ENCODE measurements at regions not wholly inside any gene's neighbourhood (a gene's known extent, or its start where the extent isn't known, plus 50 kb on each side); places are given as distances from the start of the nearest gene placed in this dataset.

DNA sequence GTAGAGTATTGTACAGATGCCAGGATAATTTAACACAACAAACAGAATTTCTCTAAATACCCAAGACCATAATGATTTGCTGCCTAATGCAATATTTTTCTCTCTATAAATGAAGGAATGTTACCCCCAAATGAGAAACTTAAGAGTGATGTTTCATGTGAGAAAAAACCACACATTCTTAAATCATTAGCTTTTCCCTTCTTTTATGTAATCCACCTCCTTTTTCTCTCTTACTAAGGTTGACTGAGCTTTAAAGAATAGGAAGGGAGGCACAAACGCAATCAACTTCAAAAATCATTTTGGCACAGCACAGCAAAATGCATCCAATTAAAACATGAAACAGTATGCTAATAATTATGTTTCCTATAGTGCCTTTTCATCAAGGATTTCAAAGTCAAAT, 698.1 kb upstream of the CDH2 start:
- no peaks in the 10 kb centered on the region for H3K36me3 ChIP-seq (ENCODE audit: insufficient read depth, low read length)
- no peak overlapping the region for H2AFZ ChIP-seq (ENCODE audit: low read length)
- no peak overlapping the region for H3K4me3 ChIP-seq (ENCODE audit: low read length, poor library complexity, severe bottlenecking)

DNA sequence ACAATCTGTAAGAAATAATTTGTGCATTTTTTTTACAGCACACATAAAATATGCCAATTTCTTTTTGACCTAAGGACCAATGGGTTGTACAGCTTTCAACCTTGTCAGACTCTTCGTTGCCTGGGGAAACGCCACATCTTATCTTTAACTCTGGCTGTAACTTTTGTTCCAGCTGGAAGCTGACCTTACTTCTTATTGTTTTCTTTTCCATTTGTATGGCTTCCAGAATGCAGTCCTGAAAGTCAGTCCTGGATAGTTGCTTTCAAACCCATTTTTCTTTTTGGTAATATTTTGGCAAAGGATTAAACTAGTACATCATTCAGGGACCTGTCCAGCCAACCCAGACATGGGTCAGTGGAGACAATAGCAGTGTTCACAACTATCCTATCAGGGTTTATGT, 686.5 kb upstream of the CDH2 start:
- TF ChIP-seq, protein P1, sequence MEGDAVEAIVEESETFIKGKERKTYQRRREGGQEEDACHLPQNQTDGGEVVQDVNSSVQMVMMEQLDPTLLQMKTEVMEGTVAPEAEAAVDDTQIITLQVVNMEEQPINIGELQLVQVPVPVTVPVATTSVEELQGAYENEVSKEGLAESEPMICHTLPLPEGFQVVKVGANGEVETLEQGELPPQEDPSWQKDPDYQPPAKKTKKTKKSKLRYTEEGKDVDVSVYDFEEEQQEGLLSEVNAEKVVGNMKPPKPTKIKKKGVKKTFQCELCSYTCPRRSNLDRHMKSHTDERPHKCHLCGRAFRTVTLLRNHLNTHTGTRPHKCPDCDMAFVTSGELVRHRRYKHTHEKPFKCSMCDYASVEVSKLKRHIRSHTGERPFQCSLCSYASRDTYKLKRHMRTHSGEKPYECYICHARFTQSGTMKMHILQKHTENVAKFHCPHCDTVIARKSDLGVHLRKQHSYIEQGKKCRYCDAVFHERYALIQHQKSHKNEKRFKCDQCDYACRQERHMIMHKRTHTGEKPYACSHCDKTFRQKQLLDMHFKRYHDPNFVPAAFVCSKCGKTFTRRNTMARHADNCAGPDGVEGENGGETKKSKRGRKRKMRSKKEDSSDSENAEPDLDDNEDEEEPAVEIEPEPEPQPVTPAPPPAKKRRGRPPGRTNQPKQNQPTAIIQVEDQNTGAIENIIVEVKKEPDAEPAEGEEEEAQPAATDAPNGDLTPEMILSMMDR (conservative IDR thresholded peaks at IDR 0.05; ENCODE audit: low read length) = no peak
- TF ChIP-seq EZH2phosphoT487 (IDR thresholded peaks at IDR 0.05; ENCODE audit: borderline replicate concordance) = no peak
- no peak overlapping the region for H3K4me2 ChIP-seq (ENCODE audit: low read depth, low read length, poor library complexity, severe bottlenecking)
- no peak overlapping the region for H3K4me3 ChIP-seq (ENCODE audit: low read length, poor library complexity, severe bottlenecking)
- H2AFZ ChIP-seq (ENCODE audit: low read length) = no peak overlapping the region
- no peaks in the 10 kb centered on the region; the same call in 1 of the 2 replicates for H3K9me2 ChIP-seq (replicated peaks; ENCODE audit: low read depth, low read length)
- no peaks in the 10 kb centered on the region for H3F3A ChIP-seq (ENCODE audit: low read depth)
- H3K9me3 ChIP-seq (ENCODE audit: insufficient read depth, low read depth, low read length) = no peaks in the 10 kb centered on the region
- H3K27me3 ChIP-seq (ENCODE audit: insufficient read depth, low read length, poor library complexity, severe bottlenecking) = no peaks in the 10 kb centered on the region
- H4K20me1 ChIP-seq (ENCODE audit: insufficient read depth, low read length, poor library complexity, severe bottlenecking) = no peaks in the 10 kb centered on the region
- no peaks in the 10 kb centered on the region for H3K4me1 ChIP-seq (ENCODE audit: insufficient read depth, low read length, poor library complexity, severe bottlenecking)
- H3K36me3 ChIP-seq (ENCODE audit: insufficient read depth, low read length) = no peaks in the 10 kb centered on the region
- no peaks in the 10 kb centered on the region for H3K79me2 ChIP-seq (ENCODE audit: insufficient read depth, low read length)
- H3K9ac ChIP-seq (ENCODE audit: low read depth, low read length, poor library complexity, severe bottlenecking) = no peak overlapping the region

More for the DNA sequence above, 698.1 kb upstream of the CDH2 start:
- no peaks in the 10 kb centered on the region for H3K27me3 ChIP-seq (ENCODE audit: insufficient read depth, low read length, poor library complexity, severe bottlenecking)
- no peaks in the 10 kb centered on the region for H4K20me1 ChIP-seq (ENCODE audit: insufficient read depth, low read length, poor library complexity, severe bottlenecking)
- no peak for TF ChIP-seq EZH2phosphoT487 (IDR thresholded peaks at IDR 0.05; ENCODE audit: borderline replicate concordance)
- TF ChIP-seq, protein P1 (conservative IDR thresholded peaks at IDR 0.05; ENCODE audit: low read length) = no peak
- no peaks in the 10 kb centered on the region for H3F3A ChIP-seq (ENCODE audit: low read depth)
- no peak overlapping the region for H3K9ac ChIP-seq (ENCODE audit: low read depth, low read length, poor library complexity, severe bottlenecking)
- H3K4me2 ChIP-seq (ENCODE audit: low read depth, low read length, poor library complexity, severe bottlenecking) = no peak overlapping the region
- H3K4me1 ChIP-seq (ENCODE audit: insufficient read depth, low read length, poor library complexity, severe bottlenecking) = no peaks in the 10 kb centered on the region
- H3K9me2 ChIP-seq (replicated peaks; ENCODE audit: low read depth, low read length) = no peaks in the 10 kb centered on the region
- no peaks in the 10 kb centered on the region for H3K9me3 ChIP-seq (ENCODE audit: insufficient read depth, low read depth, low read length)
- no peaks in the 10 kb centered on the region for H3K79me2 ChIP-seq (ENCODE audit: insufficient read depth, low read length)

DNA sequence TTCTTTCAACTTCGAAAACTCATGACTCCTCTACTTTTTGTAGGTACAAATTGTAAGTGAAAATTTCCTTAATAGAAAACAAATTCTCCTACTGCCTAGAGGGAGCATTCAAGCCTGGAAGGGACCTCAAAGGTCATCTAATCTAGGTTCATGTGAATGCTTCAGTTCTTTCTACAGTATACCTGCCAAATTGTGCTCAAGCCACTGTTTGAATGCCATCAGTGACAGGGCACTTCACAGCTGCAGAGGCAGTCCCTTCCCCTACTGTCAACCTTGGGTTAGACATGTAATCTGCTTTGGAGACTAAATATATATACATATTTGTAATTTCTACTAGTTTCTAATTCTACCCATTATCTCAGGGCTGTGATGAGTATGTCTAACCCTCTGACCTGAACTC, 681.3 kb upstream of the CDH2 start:
- Histone ChIP-seq H4K20me1 (ENCODE audit: insufficient read depth, low read length, poor library complexity, severe bottlenecking) (no peaks in the 10 kb centered on the region), H3K9me3 (ENCODE audit: insufficient read depth, low read depth, low read length) (no peaks in the 10 kb centered on the region), H3K79me2 (ENCODE audit: insufficient read depth, low read length) (no peaks in the 10 kb centered on the region), H3K27me3 (ENCODE audit: insufficient read depth, low read length, poor library complexity, severe bottlenecking) (no peaks in the 10 kb centered on the region), H3K4me1 (ENCODE audit: insufficient read depth, low read length, poor library complexity, severe bottlenecking) (no peaks in the 10 kb centered on the region), H3K4me2 (ENCODE audit: low read depth, low read length, poor library complexity, severe bottlenecking) (no peak overlapping the region), H3K36me3 (ENCODE audit: insufficient read depth, low read length) (no peaks in the 10 kb centered on the region), H3F3A (ENCODE audit: low read depth) (no peaks in the 10 kb centered on the region), H3K4me3 (ENCODE audit: low read length, poor library complexity, severe bottlenecking) (no peak overlapping the region), H3K9ac (ENCODE audit: low read depth, low read length, poor library complexity, severe bottlenecking) (no peak overlapping the region), H3K9me2 (replicated peaks; ENCODE audit: low read depth, low read length) (no peaks in the 10 kb centered on the region; the same call in 1 of the 2 replicates), H2AFZ (ENCODE audit: low read length) (no peak overlapping the region)
- no peak for TF ChIP-seq EZH2phosphoT487 (IDR thresholded peaks at IDR 0.05; ENCODE audit: borderline replicate concordance)
- TF ChIP-seq, protein P1 (conservative IDR thresholded peaks at IDR 0.05; ENCODE audit: low read length) = no peak
